H1 (cell line): ENCODE measurements at regions not wholly inside any gene's neighbourhood (a gene's known extent, or its start where the extent isn't known, plus 50 kb on each side); places are given as distances from the start of the nearest gene placed in this dataset.

Experiments used
- CTCF ChIA-PET: fragments of 300-600 bp; sonication (Branson Sonifier 250); formaldehyde crosslinking; loops from one replicate; lab custom pipeline; 2021; ENCODE audit not compliant: partially characterized antibody; lab: Charles Lee
- POLR2A ChIA-PET: fragments of 300-600 bp; sonication (Branson Sonifier 250); formaldehyde crosslinking; loops from one replicate; lab custom pipeline; 2021; ENCODE audit warnings: inconsistent platforms; ENCODE audit not compliant: partially characterized antibody; lab: Charles Lee
- DNase-seq, 2 experiments: peaks; one replicate each; pipeline versions ENCODE4 v3.0.0 to v3.0.0-alpha.2; 2010 to 2022; ENCODE audit warnings: low spot score in 2 of 2, low read depth in 1 of 2, mixed read lengths in 1 of 2
- FAIRE-seq: peaks from 2 replicates; lab custom pipeline; 2011; peaks lifted over from hg19 to GRCh38; lab: Jason Lieb, UNC
- H2AFZ ChIP-seq: 2 replicates; pipeline ENCODE4 v1.8.1; 2012; ENCODE audit warnings: low read length, inconsistent platforms
- H2AK5ac ChIP-seq: 2 replicates; pipeline ENCODE4 v1.6.1; 2013; ENCODE audit warnings: low read depth, low read length
- H2BK120ac ChIP-seq: replicated peaks from 2 replicates; pipeline ENCODE3; 2013; ENCODE audit warnings: low read depth, low read length, inconsistent platforms
- H2BK12ac ChIP-seq: 2 replicates; pipeline ENCODE4 v1.6.1; 2013; ENCODE audit warnings: low read depth, low read length
- H2BK15ac ChIP-seq: 2 replicates; pipeline ENCODE4 v1.6.1; 2013; ENCODE audit warnings: low read length
- H2BK20ac ChIP-seq: 2 replicates; pipeline ENCODE4 v1.6.1; 2013; ENCODE audit warnings: low read length
- H2BK5ac ChIP-seq: 2 replicates; pipeline ENCODE4 v1.6.1; 2013; ENCODE audit warnings: low read depth, low read length
- H3K14ac ChIP-seq: 2 replicates; pipeline ENCODE4 v1.6.1; 2013; ENCODE audit warnings: inconsistent platforms; ENCODE audit not compliant: insufficient read length
- H3K18ac ChIP-seq: 2 replicates; pipeline ENCODE4 v1.6.1; 2013; ENCODE audit warnings: low read length; ENCODE audit errors: extremely low read depth
- H3K23ac ChIP-seq: 2 replicates; pipeline ENCODE4 v1.6.1; 2013; ENCODE audit warnings: inconsistent platforms; ENCODE audit not compliant: insufficient read length
- H3K23me2 ChIP-seq: 2 replicates; pipeline ENCODE4 v1.6.1; 2013; ENCODE audit warnings: low read depth, low read length
- H3K27ac ChIP-seq: 2 replicates; pipeline ENCODE4 v1.6.1; 2011; ENCODE audit warnings: low read depth, low read length, inconsistent platforms
- H3K27me3 ChIP-seq, 4 experiments: replicated peaks in 1 of 4; 1 replicate in 1 of 4; 2 replicates in 3 of 4; pipeline versions ENCODE4 v1.6.1 to v1.8.1; 2011 to 2013; ENCODE audit warnings: low read length in 3 of 4, mild to moderate bottlenecking in 3 of 4, inconsistent platforms in 2 of 4, mixed read lengths in 2 of 4, moderate library complexity in 1 of 4; ENCODE audit not compliant: control insufficient read depth in 3 of 4, insufficient read depth in 3 of 4; ENCODE audit errors: extremely low read depth in 1 of 4
- H3K36me3 ChIP-seq, 4 experiments: 2 replicates each; pipeline versions ENCODE4 v1.6.1 to v1.8.1; 2011 to 2013; ENCODE audit warnings: mild to moderate bottlenecking in 4 of 4, low read length in 3 of 4, moderate library complexity in 2 of 4, control low read depth in 1 of 4, inconsistent platforms in 1 of 4; ENCODE audit not compliant: insufficient read depth in 4 of 4, control insufficient read depth in 2 of 4
- H3K4ac ChIP-seq: replicated peaks from 2 replicates; pipeline ENCODE3; 2013; ENCODE audit warnings: low read length, low read depth, mixed read lengths, inconsistent platforms; ENCODE audit not compliant: insufficient read length
- H3K4me1 ChIP-seq, 4 experiments: replicated peaks in 1 of 4; 1 replicate in 1 of 4; 2 replicates in 3 of 4; pipeline versions ENCODE4 v1.6.1 to v1.8.1; 2011 to 2013; ENCODE audit warnings: low read length in 3 of 4, inconsistent platforms in 2 of 4, mixed read lengths in 1 of 4; ENCODE audit not compliant: insufficient read depth in 4 of 4, control insufficient read depth in 3 of 4
- H3K4me2 ChIP-seq, 2 experiments: 2 replicates each; pipeline versions ENCODE4 v1.6.1 to v1.8.1; 2011 to 2013; ENCODE audit warnings: low read depth in 2 of 2, low read length in 2 of 2, control low read depth in 1 of 2, inconsistent platforms in 1 of 2, mild to moderate bottlenecking in 1 of 2; ENCODE audit not compliant: insufficient read depth in 1 of 2
- H3K4me3 ChIP-seq, 4 experiments: fragments of 200-600, 300-600 bp in 1 of 4; sonication (generic), shearing (Covaris generic), sonication (Bioruptor Twin) in 1 of 4; 2 replicates each; pipeline versions ENCODE4 v1.5.1 to v1.8.1; 2011 to 2016; ENCODE audit warnings: low read length in 4 of 4, low read depth in 3 of 4, control low read depth in 2 of 4, inconsistent platforms in 2 of 4, mild to moderate bottlenecking in 2 of 4, mixed read lengths in 1 of 4, moderate library complexity in 1 of 4; ENCODE audit not compliant: insufficient read depth in 2 of 4; ENCODE audit errors: extremely low read depth in 1 of 4
- H3K56ac ChIP-seq: replicated peaks from 2 replicates; pipeline ENCODE3; 2013; ENCODE audit warnings: low read depth, mild to moderate bottlenecking, mixed read lengths, low read length, inconsistent platforms; ENCODE audit not compliant: insufficient read length
- H3K79me1 ChIP-seq: 2 replicates; pipeline ENCODE4 v1.6.1; 2013; ENCODE audit warnings: low read depth, low read length, control low read depth
- H3K79me2 ChIP-seq, 2 experiments: 2 replicates each; pipeline versions ENCODE4 v1.6.1 to v1.8.1; 2012 to 2013; ENCODE audit warnings: low read length in 2 of 2, mild to moderate bottlenecking in 2 of 2, inconsistent platforms in 1 of 2; ENCODE audit not compliant: insufficient read depth in 2 of 2, control insufficient read depth in 1 of 2
- H3K9ac ChIP-seq, 4 experiments: replicated peaks in 1 of 4; 1 replicate in 1 of 4; 2 replicates in 3 of 4; pipeline versions ENCODE4 v1.6.1 to v1.8.1; 2011 to 2013; ENCODE audit warnings: low read depth in 3 of 4, low read length in 3 of 4, control low read depth in 2 of 4, mild to moderate bottlenecking in 2 of 4, moderate library complexity in 2 of 4, inconsistent platforms in 1 of 4; ENCODE audit errors: extremely low read depth in 1 of 4
- H3K9me3 ChIP-seq, 2 experiments: 2 replicates each; pipeline versions ENCODE4 v1.6.1 to v1.8.1; 2012 to 2013; ENCODE audit warnings: mild to moderate bottlenecking in 2 of 2, moderate library complexity in 2 of 2, control low read depth in 1 of 2, inconsistent platforms in 1 of 2, low read depth in 1 of 2, low read length in 1 of 2, mixed read lengths in 1 of 2; ENCODE audit not compliant: insufficient read depth in 2 of 2
- H4K20me1 ChIP-seq, 2 experiments: replicated peaks in 1 of 2; 2 replicates each; pipeline versions ENCODE3 to v1.8.1; 2011 to 2013; ENCODE audit warnings: inconsistent platforms in 2 of 2, low read length in 2 of 2, mild to moderate bottlenecking in 1 of 2; ENCODE audit not compliant: insufficient read depth in 2 of 2, control insufficient read depth in 1 of 2
- H4K5ac ChIP-seq: 2 replicates; pipeline ENCODE4 v1.6.1; 2013; ENCODE audit warnings: low read length, low read depth, mixed read lengths, inconsistent platforms; ENCODE audit not compliant: insufficient read length
- H4K8ac ChIP-seq: 2 replicates; pipeline ENCODE4 v1.8.0; 2013; ENCODE audit warnings: mild to moderate bottlenecking, moderate library complexity, low read length, inconsistent platforms; ENCODE audit not compliant: insufficient read depth; ENCODE audit errors: extremely low read depth
- H4K91ac ChIP-seq: replicated peaks from 2 replicates; pipeline ENCODE3; 2013; ENCODE audit warnings: low read length, mixed read lengths, inconsistent platforms; ENCODE audit not compliant: insufficient read length
- HDAC6 ChIP-seq: IDR thresholded peaks from one replicate; pipeline ENCODE4 v1.7.1; 2012; ENCODE audit warnings: low read depth, mild to moderate bottlenecking, inconsistent platforms, low read length, moderate library complexity
- JUN ChIP-seq: IDR thresholded peaks from 2 replicates; pipeline ENCODE4 v1.6.1; 2011; ENCODE audit warnings: low read depth, mild to moderate bottlenecking, improper control_type of control experiment, low read length
- KDM4A ChIP-seq: IDR thresholded peaks from one replicate; pipeline ENCODE4 v1.7.1; 2012; ENCODE audit warnings: low read depth, mild to moderate bottlenecking, moderate library complexity, low read length, inconsistent platforms; ENCODE audit not compliant: severe bottlenecking
- POLR2A ChIP-seq, 2 experiments: IDR thresholded peaks; 1 replicate in 1 of 2; 2 replicates in 1 of 2; pipeline ENCODE4 v1.6.1; 2011; ENCODE audit warnings: low read depth in 2 of 2, low read length in 2 of 2, mild to moderate bottlenecking in 2 of 2; ENCODE audit errors: control extremely low read depth in 1 of 2
- SP4 ChIP-seq: IDR thresholded peaks from 2 replicates; pipeline ENCODE4 v1.6.1; 2012; ENCODE audit warnings: low read length, inconsistent platforms
- USF2 ChIP-seq: IDR thresholded peaks from 2 replicates; pipeline ENCODE4 v1.6.1; 2011; ENCODE audit warnings: low read length, improper control_type of control experiment
- WGBS, 2 experiments: shearing (Covaris generic) in 1 of 2; methylation state at CpG; one replicate each; pipeline versions ENCODE4 v1.1.6 to v1.1.7; 2013 to 2015; ENCODE audit warnings: low lambda C conversion rate in 2 of 2, mixed read lengths in 2 of 2, inconsistent platforms in 1 of 2, low coverage in 1 of 2, missing lambda C conversion rate in 1 of 2; ENCODE audit not compliant: insufficient replicate concordance in 2 of 2, insufficient coverage in 1 of 2, insufficient read length in 1 of 2; ENCODE audit errors: extremely low coverage in 1 of 2, missing lambda C conversion rate in 1 of 2; 5-methylcytosine and 5-hydroxymethylcytosine counted together

GRCh38 chrX:56000174-56000573, 232.0 kb upstream of the KLF8 start:
- Histone ChIP-seq H3K4ac (no peak overlapping the region), H2BK12ac (no peak overlapping the region), H2AK5ac (no peak overlapping the region), H3K9me3 (no peaks in the 10 kb centered on the region), H3K4me2 (no peak overlapping the region), H3K4me1 (0 out of 7 replicates have a peak, but pooled peaks cover 0 to under 1% (median 0%) of the 10 kb centered on the region in 4 experiments), H4K91ac (no peak overlapping the region), H2BK15ac (no peak overlapping the region), H4K5ac (no peak overlapping the region), H3K27ac (no peak overlapping the region), H2AFZ (no peak overlapping the region), H2BK20ac (no peak overlapping the region), H3K36me3 (no peaks in the 10 kb centered on the region), H3K23me2 (no peaks in the 10 kb centered on the region), H3K56ac (no peak overlapping the region), H3K27me3 (no peaks in the 10 kb centered on the region), H4K20me1 (no peaks in the 10 kb centered on the region), H3K79me2 (no peaks in the 10 kb centered on the region), H2BK5ac (no peak overlapping the region), H3K9ac (no peak overlapping the region), H3K23ac (no peak overlapping the region), H3K4me3 (no peak overlapping the region), H4K8ac (no peak overlapping the region), H3K14ac (no peak overlapping the region), H2BK120ac (no peak overlapping the region), H3K18ac (no peak overlapping the region), H3K79me1 (no peaks in the 10 kb centered on the region)
- FAIRE-seq (no peak), DNase-seq (no peak)
- WGBS, 2 experiments: 81% methylated on average over 1 of the region's 1 CpG; no CpG with 5 or more reads in 1 of the 2 experiments
- ChIA-PET CTCF (no interaction called here), POLR2A (no interaction called here)
- TF ChIP-seq SP4 (no peak), JUN (no peak), HDAC6 (no peak), USF2 (no peak), KDM4A (no peak), POLR2A (IDR thresholded peaks at IDR 0.05; ENCODE audit: control extremely low read depth in 1 of 2, low read depth in 2 of 2, low read length in 2 of 2) (no peak)
